H9 (cell line): ENCODE measurements at regions not wholly inside any gene's neighbourhood (a gene's known extent, or its start where the extent isn't known, plus 50 kb on each side); places are given as distances from the start of the nearest gene placed in this dataset.

Experiments used
- DNase-seq: peaks from one replicate; pipeline ENCODE4 v3.0.0-alpha.2; 2017
- H2AFZ ChIP-seq: one replicate; pipeline ENCODE4 v1.6.1; 2013; ENCODE audit warnings: mild to moderate bottlenecking, low read length, control low read depth, moderate library complexity
- H2AK5ac ChIP-seq: 2 replicates; pipeline ENCODE4 v1.6.1; 2013; ENCODE audit warnings: low read length, control low read depth, mixed read lengths; ENCODE audit not compliant: insufficient read length
- H2BK120ac ChIP-seq: one replicate; pipeline ENCODE4 v1.6.1; 2013; ENCODE audit warnings: low read depth, mild to moderate bottlenecking, low read length, control low read depth, inconsistent platforms; ENCODE audit not compliant: poor library complexity, severe bottlenecking
- H2BK12ac ChIP-seq: 2 replicates; pipeline ENCODE4 v1.6.1; 2013; ENCODE audit warnings: low read length, control low read depth, mixed read lengths, low read depth; ENCODE audit not compliant: insufficient read length
- H2BK15ac ChIP-seq: 2 replicates; pipeline ENCODE4 v1.6.1; 2013; ENCODE audit warnings: low read depth, low read length, control low read depth
- H2BK20ac ChIP-seq: one replicate; pipeline ENCODE4 v1.6.1; 2013; ENCODE audit warnings: low read depth, mild to moderate bottlenecking, low read length, control low read depth, inconsistent platforms; ENCODE audit not compliant: poor library complexity, severe bottlenecking
- H2BK5ac ChIP-seq: 2 replicates; pipeline ENCODE4 v1.6.1; 2013; ENCODE audit warnings: low read length, control low read depth, mixed read lengths; ENCODE audit not compliant: insufficient read length
- H3K14ac ChIP-seq: 2 replicates; pipeline ENCODE4 v1.6.1; 2013; ENCODE audit warnings: low read length, control low read depth; ENCODE audit not compliant: insufficient read depth
- H3K18ac ChIP-seq: 2 replicates; pipeline ENCODE4 v1.6.1; 2013; ENCODE audit warnings: low read depth, mild to moderate bottlenecking, mixed read lengths, low read length, control low read depth; ENCODE audit not compliant: insufficient read length
- H3K23ac ChIP-seq: 2 replicates; pipeline ENCODE4 v1.6.1; 2013; ENCODE audit warnings: low read length, control low read depth, mixed read lengths, low read depth; ENCODE audit not compliant: insufficient read length
- H3K23me2 ChIP-seq: 2 replicates; pipeline ENCODE4 v1.6.1; 2013; ENCODE audit warnings: low read depth, mild to moderate bottlenecking, mixed read lengths, low read length, control low read depth; ENCODE audit not compliant: insufficient read length, poor library complexity, severe bottlenecking
- H3K27ac ChIP-seq: 2 replicates; pipeline ENCODE4 v1.5.1; 2013; ENCODE audit warnings: low read length, control low read depth, mixed read lengths, low read depth; ENCODE audit not compliant: insufficient read length
- H3K27me3 ChIP-seq: 2 replicates; pipeline ENCODE4 v1.6.1; 2013; ENCODE audit warnings: low read length, control low read depth, inconsistent platforms; ENCODE audit not compliant: insufficient read depth
- H3K4ac ChIP-seq: 2 replicates; pipeline ENCODE4 v1.6.1; 2013; ENCODE audit warnings: low read depth, mild to moderate bottlenecking, control low read depth, inconsistent platforms, low read length, moderate library complexity
- H3K4me1 ChIP-seq: 2 replicates; pipeline ENCODE4 v1.6.1; 2013; ENCODE audit warnings: low read length, control low read depth, inconsistent platforms; ENCODE audit not compliant: insufficient read depth
- H3K4me2 ChIP-seq: 2 replicates; pipeline ENCODE4 v1.6.1; 2013; ENCODE audit warnings: low read length, control low read depth, mixed read lengths; ENCODE audit not compliant: insufficient read length, insufficient read depth
- H3K56ac ChIP-seq: 2 replicates; pipeline ENCODE4 v1.6.1; 2013; ENCODE audit warnings: low read depth, mild to moderate bottlenecking, mixed read lengths, low read length, control low read depth; ENCODE audit not compliant: insufficient read length
- H3K79me1 ChIP-seq: 2 replicates; pipeline ENCODE4 v1.6.1; 2013; ENCODE audit warnings: low read depth, mild to moderate bottlenecking, moderate library complexity, low read length, control low read depth, inconsistent platforms; ENCODE audit not compliant: insufficient read depth, poor library complexity, severe bottlenecking
- H3K79me2 ChIP-seq: 2 replicates; pipeline ENCODE4 v1.6.1; 2013; ENCODE audit warnings: low read length, control low read depth, inconsistent platforms; ENCODE audit not compliant: insufficient read depth
- H3K9ac ChIP-seq: 2 replicates; pipeline ENCODE4 v1.6.1; 2013; ENCODE audit warnings: low read length, control low read depth, mixed read lengths; ENCODE audit not compliant: insufficient read length; ENCODE audit errors: extremely low read depth
- H3K9me3 ChIP-seq: one replicate; pipeline ENCODE4 v1.6.1; 2013; ENCODE audit warnings: low read depth, low read length, inconsistent platforms; ENCODE audit not compliant: control insufficient read depth
- H3T11ph ChIP-seq: one replicate; pipeline ENCODE4 v1.6.1; 2013; ENCODE audit warnings: mild to moderate bottlenecking, low read length, control low read depth, inconsistent platforms
- H4K20me1 ChIP-seq: one replicate; pipeline ENCODE4 v1.6.1; 2013; ENCODE audit not compliant: control insufficient read depth, insufficient read length, insufficient read depth
- H4K5ac ChIP-seq: 2 replicates; pipeline ENCODE4 v1.6.1; 2013; ENCODE audit warnings: low read depth, mild to moderate bottlenecking, mixed read lengths, low read length, control low read depth; ENCODE audit not compliant: insufficient read length
- H4K8ac ChIP-seq: replicated peaks from 2 replicates; pipeline ENCODE4 v1.6.1; 2013; ENCODE audit warnings: low read length, control low read depth, mixed read lengths, low read depth; ENCODE audit not compliant: insufficient read length
- H4K91ac ChIP-seq: 2 replicates; pipeline ENCODE4 v1.6.1; 2013; ENCODE audit warnings: low read depth, mild to moderate bottlenecking, moderate library complexity, mixed read lengths, low read length, control low read depth; ENCODE audit not compliant: insufficient read length
- H3K27ac Mint-ChIP-seq, 3 experiments: 2 replicates in 2 of 3; 3 replicates in 1 of 3; pipeline ENCODE4 v1.8.0; 2020 to 2021; ENCODE audit warnings: mixed read lengths in 3 of 3, mild to moderate bottlenecking in 1 of 3, moderate library complexity in 1 of 3
- H3K27me3 Mint-ChIP-seq: 2 replicates; pipeline ENCODE4 v1.8.0; 2021; ENCODE audit warnings: low read depth, mild to moderate bottlenecking, moderate library complexity, mixed read lengths
- H3K36me3 Mint-ChIP-seq, 3 experiments: 2 replicates in 2 of 3; 3 replicates in 1 of 3; pipeline ENCODE4 v1.8.0; 2020 to 2021; ENCODE audit warnings: low read depth in 3 of 3, mixed read lengths in 3 of 3; ENCODE audit not compliant: insufficient read depth in 1 of 3
- H3K4me1 Mint-ChIP-seq, 2 experiments: 2 replicates each; pipeline ENCODE4 v1.8.0; 2020; ENCODE audit warnings: mixed read lengths in 2 of 2
- H3K4me3 Mint-ChIP-seq, 2 experiments: 2 replicates in 1 of 2; 3 replicates in 1 of 2; pipeline ENCODE4 v1.8.0; 2020 to 2021; ENCODE audit warnings: mild to moderate bottlenecking in 2 of 2, mixed read lengths in 2 of 2, moderate library complexity in 1 of 2
- H3K9me3 Mint-ChIP-seq, 2 experiments: 2 replicates in 1 of 2; 3 replicates in 1 of 2; pipeline ENCODE4 v1.8.0; 2020; ENCODE audit warnings: mild to moderate bottlenecking in 2 of 2, mixed read lengths in 2 of 2, moderate library complexity in 1 of 2
- WGBS: extraction: QIAGEN DNeasy Blood & Tissue Kit; methylation state at CpG from one replicate; pipeline ENCODE4 v1.1.7; 2013; ENCODE audit warnings: missing lambda C conversion rate, low lambda C conversion rate, mixed read lengths; ENCODE audit not compliant: insufficient read length; ENCODE audit errors: extremely low coverage; 5-methylcytosine and 5-hydroxymethylcytosine counted together
- TF ChIP-seq, protein P1 (sequence below): fragments of 200-600 bp; sonication (generic); conservative IDR thresholded peaks from 3 replicates; pipeline ENCODE4 v1.8.0; 2021; ENCODE audit warnings: antibody characterized with exemption, mild to moderate bottlenecking

DNA sequence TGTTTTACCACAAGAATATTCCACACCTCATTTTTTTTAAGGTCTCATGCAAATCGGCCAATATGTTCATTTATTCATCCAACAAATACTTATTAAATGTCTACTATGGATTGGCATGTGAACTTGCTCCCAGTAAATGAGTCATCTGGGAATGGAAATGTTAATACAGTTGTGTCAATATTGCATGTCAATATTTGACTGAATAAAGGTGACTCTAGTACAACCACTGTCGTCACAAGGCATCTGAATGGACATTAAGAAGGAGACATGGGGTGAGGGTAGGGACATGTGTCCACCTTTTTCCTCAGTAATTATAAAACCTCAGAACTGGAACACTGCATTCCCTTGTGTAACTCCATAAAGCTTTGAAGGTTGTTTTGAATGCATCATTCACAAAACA lies 365.4 kb downstream of the ADCYAP1 start:
- H3K4ac ChIP-seq: no peak overlapping the region
- H4K91ac ChIP-seq: no peak overlapping the region
- no peak overlapping the region for H2BK20ac ChIP-seq
- H3K9me3 ChIP-seq: no peaks in the 10 kb centered on the region
- H3K56ac ChIP-seq: no peak overlapping the region
- no peak overlapping the region for H2BK5ac ChIP-seq
- Mint-ChIP-seq H3K27me3 (no peaks in the 10 kb centered on the region; the same call in 1 of the 2 replicates), H3K9me3 (no peaks in the 10 kb centered on the region), H3K27ac (no peak overlapping the region), H3K4me3 (no peak overlapping the region), H3K36me3 (no peaks in the 10 kb centered on the region), H3K4me1 (no peaks in the 10 kb centered on the region)
- no peak overlapping the region for H2AK5ac ChIP-seq
- H3K9ac ChIP-seq: no peak overlapping the region
- H3K23ac ChIP-seq: no peak overlapping the region
- H4K20me1 ChIP-seq: no peaks in the 10 kb centered on the region
- H4K5ac ChIP-seq: no peak overlapping the region
- H2BK120ac ChIP-seq: no peak overlapping the region
- H3K14ac ChIP-seq: no peak overlapping the region
- H3K79me2 ChIP-seq: no peaks in the 10 kb centered on the region
- no peak overlapping the region for H3T11ph ChIP-seq
- no peak overlapping the region for H3K27ac ChIP-seq
- no peak overlapping the region for H2BK15ac ChIP-seq
- no peak overlapping the region for H2BK12ac ChIP-seq
- DNase-seq: no peak
- H3K18ac ChIP-seq: no peak overlapping the region
- H3K23me2 ChIP-seq: no peaks in the 10 kb centered on the region
- no peak overlapping the region for H2AFZ ChIP-seq
- H3K4me2 ChIP-seq: no peak overlapping the region
- TF ChIP-seq, protein P1, sequence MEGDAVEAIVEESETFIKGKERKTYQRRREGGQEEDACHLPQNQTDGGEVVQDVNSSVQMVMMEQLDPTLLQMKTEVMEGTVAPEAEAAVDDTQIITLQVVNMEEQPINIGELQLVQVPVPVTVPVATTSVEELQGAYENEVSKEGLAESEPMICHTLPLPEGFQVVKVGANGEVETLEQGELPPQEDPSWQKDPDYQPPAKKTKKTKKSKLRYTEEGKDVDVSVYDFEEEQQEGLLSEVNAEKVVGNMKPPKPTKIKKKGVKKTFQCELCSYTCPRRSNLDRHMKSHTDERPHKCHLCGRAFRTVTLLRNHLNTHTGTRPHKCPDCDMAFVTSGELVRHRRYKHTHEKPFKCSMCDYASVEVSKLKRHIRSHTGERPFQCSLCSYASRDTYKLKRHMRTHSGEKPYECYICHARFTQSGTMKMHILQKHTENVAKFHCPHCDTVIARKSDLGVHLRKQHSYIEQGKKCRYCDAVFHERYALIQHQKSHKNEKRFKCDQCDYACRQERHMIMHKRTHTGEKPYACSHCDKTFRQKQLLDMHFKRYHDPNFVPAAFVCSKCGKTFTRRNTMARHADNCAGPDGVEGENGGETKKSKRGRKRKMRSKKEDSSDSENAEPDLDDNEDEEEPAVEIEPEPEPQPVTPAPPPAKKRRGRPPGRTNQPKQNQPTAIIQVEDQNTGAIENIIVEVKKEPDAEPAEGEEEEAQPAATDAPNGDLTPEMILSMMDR: no peak
- H3K79me1 ChIP-seq: no peaks in the 10 kb centered on the region
- no peaks in the 10 kb centered on the region for H3K27me3 ChIP-seq
- no CpG with 5 or more reads among the region's 2 CpGs for WGBS
- no peaks in the 10 kb centered on the region for H3K4me1 ChIP-seq
- H4K8ac ChIP-seq: no peak overlapping the region
